DOHH2 (cell line): ENCODE measurements at regions not wholly inside any gene's neighbourhood (a gene's known extent, or its start where the extent isn't known, plus 50 kb on each side); places are given as distances from the start of the nearest gene placed in this dataset.

ENCODE experiments used
- EZH2phosphoT487 ChIP-seq: fragments of 200-600 bp; sonication (generic); IDR thresholded peaks from 2 replicates; pipeline ENCODE4 v1.6.1; 2017; ENCODE audit warnings: borderline replicate concordance, mild to moderate bottlenecking, antibody characterized with exemption, low read length, moderate library complexity, mixed read lengths
- TF ChIP-seq, protein P1 (sequence below): fragments of 200-600 bp; sonication (generic); IDR thresholded peaks from one replicate; pipeline ENCODE4 v1.5.1; 2014; ENCODE audit warnings: antibody characterized with exemption, mild to moderate bottlenecking, low read depth, low read length; ENCODE audit not compliant: poor library complexity, severe bottlenecking

DNA sequence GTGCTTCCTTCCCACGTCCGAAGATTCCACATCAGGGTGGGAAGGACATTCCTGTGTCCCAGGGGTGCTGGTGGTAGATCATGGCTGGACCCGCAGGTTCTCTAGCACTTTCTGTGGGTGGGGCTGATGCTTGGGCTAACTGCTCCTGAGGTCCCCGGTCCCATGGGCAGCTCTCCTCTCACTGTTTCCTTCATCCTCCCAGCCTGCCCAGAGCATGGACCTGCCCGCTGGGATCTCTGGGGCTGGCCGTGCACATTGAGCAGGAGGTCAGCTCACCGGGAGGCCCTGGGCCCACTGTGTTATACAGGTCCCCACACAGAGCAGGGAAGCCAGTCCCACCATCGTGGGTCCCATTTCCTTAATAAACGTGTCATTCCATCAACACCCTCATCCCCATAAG, 502.3 kb downstream of the TCERG1L start:
- TF ChIP-seq, protein P1, sequence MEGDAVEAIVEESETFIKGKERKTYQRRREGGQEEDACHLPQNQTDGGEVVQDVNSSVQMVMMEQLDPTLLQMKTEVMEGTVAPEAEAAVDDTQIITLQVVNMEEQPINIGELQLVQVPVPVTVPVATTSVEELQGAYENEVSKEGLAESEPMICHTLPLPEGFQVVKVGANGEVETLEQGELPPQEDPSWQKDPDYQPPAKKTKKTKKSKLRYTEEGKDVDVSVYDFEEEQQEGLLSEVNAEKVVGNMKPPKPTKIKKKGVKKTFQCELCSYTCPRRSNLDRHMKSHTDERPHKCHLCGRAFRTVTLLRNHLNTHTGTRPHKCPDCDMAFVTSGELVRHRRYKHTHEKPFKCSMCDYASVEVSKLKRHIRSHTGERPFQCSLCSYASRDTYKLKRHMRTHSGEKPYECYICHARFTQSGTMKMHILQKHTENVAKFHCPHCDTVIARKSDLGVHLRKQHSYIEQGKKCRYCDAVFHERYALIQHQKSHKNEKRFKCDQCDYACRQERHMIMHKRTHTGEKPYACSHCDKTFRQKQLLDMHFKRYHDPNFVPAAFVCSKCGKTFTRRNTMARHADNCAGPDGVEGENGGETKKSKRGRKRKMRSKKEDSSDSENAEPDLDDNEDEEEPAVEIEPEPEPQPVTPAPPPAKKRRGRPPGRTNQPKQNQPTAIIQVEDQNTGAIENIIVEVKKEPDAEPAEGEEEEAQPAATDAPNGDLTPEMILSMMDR: no peak
- no peak for TF ChIP-seq EZH2phosphoT487
